ENCODE measurements at regions not wholly inside any gene's neighbourhood (a gene's known extent, or its start where the extent isn't known, plus 50 kb on each side); places are given as distances from the start of the nearest gene placed in this dataset.
A peak's percentile ranks its signal among the peaks of the same experiment; 100 is the strongest.
"Not testable (repeated sequence)": the region's sequence is repeated elsewhere in the genome, so short reads cannot be mapped to it uniquely, and the experiment has no call there.

DNA sequence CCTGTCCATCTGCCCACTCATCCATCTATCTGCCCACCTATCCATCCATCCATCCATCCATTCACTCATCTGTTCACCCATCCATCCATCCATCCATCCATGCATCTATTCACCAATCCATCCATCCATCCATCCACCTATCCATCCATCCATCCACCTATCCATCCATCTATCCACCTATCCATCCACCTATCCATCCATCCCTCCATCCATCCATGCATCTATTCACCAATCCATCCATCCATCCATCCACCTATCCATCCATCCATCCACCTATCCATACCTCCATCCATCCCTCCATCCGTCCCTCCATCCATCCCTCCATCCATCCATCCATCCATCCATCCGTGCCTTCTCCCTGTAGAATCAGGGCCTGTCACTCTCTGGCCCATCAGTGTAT, 341.9 kb upstream of the CDH5 start:
- not testable (repeated sequence) for DNase-seq (ENCODE audit: low read depth, low spot score)

DNA sequence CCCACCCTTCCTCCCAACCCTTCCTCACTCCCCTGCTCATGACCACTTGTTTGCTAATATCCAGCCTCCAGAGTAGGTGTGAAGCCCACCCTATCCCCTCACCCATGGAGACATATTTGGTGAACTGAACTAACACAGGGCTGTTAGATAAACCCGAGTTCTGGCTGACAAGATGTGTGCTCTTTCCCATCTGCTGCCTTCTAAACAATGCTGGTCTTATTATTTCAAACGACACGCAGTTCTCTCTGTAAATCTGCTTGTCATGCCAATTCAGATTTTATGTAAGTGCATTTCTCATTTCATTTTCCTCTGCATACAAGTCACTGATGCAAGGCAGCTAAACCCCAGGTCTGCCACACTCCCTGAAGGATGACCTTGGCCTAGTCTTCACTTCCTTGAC, 343.0 kb upstream of the CDH5 start:
- DNase-seq (ENCODE audit: low read depth, low spot score), result no peak

DNA sequence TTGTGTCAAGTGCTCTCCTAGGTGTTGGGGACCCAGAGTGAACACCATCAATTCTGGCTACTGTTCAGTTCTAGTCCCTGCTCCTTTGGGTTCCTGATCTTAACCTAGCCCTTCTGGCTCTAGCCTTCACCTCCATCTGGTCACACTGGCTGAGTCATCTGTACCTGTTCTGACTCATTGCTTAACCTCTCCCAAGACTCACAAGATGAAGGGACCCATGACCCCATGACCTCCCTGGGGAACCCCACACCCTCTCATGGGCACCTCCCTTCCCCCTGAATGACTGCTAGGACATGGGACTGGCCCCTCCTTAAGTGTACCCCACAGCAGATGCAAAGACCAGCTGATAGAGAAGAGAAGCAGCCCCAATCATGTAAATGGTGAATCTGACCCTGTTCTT, 345.8 kb upstream of the CDH5 start:
- DNase-seq (ENCODE audit: low read depth, low spot score), result no peak

DNA sequence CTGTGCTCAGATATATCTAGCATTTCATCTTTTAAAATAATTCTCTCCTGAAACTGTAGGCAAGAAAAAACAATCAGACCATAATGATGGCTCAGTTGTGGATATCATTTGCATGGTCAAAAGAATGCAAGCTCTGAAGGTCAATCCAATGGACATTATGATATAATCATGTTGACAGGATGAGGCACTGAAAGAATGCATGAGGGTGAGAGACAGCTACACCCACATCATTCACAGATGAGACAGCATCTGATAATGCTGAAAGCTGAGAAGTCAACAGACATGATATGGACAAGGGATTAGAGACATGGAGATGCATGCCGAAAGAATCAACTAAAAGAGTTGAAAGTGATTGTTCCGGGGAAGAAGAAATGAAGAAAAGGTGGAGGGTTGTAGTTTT, 346.4 kb upstream of the CDH5 start:
- no peak for DNase-seq (ENCODE audit: low read depth, low spot score)

DNA sequence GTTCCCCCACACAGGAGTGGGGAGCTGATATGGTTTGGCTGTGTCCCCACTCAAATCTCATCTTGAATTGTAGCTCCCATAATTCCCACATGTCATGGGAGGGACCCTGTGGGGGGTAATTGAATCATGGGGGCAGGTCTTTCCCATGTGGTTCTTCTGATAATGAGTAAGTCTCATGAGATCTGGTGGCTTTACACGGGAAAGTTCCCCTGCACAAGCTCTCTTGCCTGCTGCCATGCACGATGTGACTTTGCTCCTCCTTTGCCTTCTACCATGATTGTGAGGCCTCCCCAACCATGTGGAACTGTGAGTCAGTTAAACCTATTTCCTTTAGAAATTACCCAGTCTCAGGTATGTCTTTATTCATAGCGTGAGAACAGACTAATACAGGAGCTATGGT, 347.0 kb upstream of the CDH5 start:
- not testable (repeated sequence) for DNase-seq (ENCODE audit: low read depth, low spot score)

DNA sequence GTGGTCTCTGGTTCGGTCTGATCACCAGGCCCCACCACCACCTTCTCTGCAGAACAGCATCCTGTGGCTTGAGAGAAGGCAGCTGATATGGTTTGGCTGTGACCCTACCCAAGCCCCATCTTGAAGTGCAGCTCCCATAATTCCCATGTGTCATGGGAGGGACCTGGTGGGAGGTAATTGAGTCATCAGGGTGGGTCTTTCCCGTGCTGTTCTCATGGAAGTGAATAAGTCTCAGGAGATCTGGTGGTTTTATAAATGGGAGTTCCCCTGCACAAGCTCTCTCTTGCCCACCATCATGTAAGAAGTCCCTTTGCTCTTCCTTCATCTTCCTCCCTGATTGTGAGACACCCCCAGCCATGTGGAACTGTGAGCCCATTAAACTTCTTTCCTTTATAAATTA, 352.3 kb upstream of the CDH5 start:
- DNase-seq (ENCODE audit: low read depth, low spot score), result no peak

DNA sequence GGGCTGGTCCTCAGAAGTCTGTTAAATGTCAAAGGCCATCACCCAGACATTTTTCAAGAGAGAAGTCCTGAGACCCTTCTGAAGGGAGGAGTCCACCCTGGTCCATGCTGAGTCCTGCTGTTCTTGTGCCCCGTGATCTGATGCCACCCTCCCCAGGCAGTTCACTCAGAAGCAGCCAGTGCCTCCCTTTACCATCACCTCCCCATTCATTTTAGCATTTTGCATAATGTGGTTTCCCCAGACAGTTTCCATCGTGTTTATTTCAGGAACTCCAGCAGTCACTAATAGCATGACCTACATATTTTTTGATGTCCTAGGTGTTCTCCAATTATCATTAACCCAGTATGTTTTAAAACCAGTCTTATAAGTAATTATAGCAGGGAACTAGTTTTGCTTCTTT, 353.0 kb upstream of the CDH5 start:
- DNase-seq (ENCODE audit: low read depth, low spot score), result no peak

DNA sequence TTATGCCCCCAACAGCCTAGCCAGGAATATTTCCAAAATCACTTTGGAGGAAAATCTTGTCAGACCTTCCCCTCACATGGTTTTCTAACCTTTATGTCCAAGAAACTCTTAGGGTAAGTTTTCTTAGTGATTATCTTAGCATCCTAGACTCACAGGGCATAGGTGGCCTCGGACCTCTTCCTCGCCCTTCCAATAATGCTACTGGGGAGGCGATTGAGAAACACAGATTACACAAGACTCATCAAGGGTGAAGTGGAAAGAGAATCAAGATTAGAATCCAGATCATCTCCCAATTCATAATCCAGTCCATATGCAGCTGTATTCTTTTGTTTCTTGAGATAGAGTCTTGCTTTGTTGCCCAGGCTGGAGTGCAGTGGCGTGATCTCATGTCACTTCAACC, 358.4 kb upstream of the CDH5 start:
- no peak for DNase-seq (ENCODE audit: low read depth, low spot score)

DNA sequence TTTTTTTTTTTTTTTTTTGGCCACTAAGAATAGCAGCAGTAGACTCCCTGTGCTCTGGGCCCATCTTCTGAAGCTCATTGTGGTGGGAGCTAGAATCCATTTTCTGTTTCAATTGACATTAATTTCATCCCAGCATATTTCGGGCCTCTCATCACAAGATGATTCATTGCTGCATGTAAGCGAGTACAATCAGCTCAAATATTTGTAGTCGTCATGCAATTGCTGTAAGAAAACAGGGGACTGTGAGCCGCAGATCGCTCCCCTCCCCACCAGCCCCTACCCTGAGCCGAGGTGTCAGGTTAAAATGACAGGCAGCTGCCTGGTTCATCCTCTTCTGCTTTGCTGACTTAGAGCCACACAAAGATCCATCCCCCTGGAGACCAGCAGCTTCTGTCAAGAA, 358.8 kb upstream of the CDH5 start:
- DNase-seq (ENCODE audit: low read depth, low spot score), result no peak

DNA sequence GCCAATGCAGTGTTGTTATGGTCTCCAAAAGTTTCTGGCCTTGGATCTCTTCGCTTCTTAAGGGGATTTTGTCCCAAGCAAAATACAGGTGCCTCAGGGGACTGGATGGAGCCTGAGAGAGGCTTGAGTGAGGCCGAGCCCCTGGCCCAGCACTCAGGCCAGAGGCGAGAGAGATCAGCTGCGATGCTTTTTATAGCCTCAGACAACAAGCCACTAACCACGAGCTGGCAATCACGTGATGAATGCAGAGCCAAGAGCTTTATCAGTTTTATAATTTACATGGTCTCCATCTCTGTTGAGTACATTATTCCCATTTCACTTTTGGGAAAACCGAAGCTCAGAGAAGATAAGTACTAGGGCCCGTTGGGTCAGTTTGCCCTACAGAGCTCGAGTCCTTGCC, 360.0 kb upstream of the CDH5 start:
- DNase-seq (ENCODE audit: low read depth, low spot score), result no peak

DNA sequence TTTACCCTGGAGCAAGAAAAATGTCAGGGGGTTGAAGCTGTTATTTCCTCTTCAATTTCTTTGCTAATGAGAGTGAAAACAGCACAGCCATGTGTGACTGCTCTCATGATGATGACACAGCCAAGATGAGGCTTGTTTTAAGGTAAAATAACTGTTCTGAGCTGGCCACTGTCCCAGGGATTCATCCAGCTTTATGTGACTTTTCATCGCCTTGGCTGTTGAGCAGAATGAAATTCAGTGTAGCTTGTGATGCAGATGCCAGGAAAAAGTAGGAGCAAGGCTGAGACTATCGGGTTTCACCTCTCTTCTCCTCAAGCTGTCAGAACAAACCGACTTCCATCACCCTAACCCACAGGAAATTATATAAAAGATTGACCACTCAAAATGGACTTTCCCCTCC, 361.8 kb upstream of the CDH5 start:
- DNase-seq (ENCODE audit: low read depth, low spot score), result no peak

DNA sequence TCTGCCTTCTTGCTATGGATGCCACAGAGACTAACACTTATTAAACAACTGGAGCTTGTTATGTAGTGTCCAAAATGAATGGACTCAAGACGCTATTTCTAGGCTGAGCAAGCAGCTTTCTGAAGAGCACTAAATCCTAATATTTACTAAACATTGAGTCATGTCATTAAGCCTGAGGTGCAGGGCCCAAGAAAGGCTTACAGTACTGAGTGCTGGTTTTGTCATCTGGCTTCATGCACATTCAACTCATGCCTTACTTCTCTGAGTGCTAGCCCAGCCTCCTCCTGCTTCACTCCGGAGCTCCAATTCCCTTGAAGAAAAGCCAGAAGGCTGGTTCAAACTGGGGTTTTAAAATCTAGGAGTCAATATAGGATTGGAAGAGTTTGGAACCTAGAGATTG, 363.3 kb upstream of the CDH5 start:
- no peak for DNase-seq (ENCODE audit: low read depth, low spot score)

DNA sequence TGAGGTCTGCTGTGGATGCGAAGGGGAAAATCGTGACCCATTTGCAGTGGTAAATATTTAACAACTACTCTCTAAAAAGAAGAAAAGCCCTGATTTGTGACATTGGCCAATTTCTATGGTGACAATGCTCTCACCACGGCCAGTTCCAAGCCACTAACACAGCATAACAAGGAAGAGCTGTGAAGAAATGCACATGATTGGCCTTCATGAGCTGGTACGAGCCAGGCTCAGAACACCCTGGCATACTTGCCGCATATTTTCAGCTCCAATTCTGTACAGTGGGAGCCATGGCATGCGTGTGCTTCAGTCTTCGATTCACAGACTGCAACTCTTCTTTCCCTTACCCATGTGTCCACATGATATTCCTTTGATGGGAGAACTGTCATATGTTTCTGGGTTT, 363.9 kb upstream of the CDH5 start:
- no peak for DNase-seq (ENCODE audit: low read depth, low spot score)

DNA sequence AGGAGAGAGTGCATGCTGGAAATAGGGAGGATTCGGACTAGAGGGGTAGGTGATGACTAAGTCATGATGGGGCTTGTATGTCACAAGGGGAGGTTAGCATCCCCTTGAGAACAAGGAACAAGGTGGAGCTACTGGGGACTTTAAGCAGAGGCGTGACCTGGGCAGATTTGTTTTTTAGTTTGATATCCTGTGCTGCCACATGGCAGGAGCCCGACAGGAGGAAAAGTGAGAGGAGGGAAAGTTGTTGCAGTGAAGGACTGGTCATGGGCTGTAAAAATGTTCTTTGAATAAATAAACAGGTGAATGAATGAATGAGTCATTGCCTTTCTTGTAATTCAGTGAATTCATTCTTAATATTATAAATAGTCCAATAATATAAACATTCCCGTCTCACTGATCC, 365.1 kb upstream of the CDH5 start:
- DNase-seq (ENCODE audit: low read depth, low spot score), result no peak

DNA sequence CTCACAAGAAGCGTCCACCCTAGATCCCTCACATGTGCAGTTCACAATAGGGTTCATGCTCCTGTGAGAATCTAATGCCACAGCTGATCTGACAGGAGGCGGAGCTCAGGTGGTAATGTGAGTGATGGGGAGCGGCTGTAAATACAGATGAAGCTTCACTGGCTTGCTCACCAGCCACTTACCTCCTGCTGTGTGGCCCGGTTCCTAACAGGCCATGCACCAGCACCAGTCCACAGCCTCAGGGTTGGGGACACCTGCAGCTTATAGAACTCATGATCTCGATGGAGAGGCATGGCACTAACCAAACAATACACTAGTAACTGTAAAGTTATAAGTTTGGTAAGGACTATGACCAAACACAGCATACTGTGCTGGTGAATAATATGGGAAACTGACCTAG, 368.0 kb upstream of the CDH5 start:
- no peak for DNase-seq (ENCODE audit: low read depth, low spot score)

DNA sequence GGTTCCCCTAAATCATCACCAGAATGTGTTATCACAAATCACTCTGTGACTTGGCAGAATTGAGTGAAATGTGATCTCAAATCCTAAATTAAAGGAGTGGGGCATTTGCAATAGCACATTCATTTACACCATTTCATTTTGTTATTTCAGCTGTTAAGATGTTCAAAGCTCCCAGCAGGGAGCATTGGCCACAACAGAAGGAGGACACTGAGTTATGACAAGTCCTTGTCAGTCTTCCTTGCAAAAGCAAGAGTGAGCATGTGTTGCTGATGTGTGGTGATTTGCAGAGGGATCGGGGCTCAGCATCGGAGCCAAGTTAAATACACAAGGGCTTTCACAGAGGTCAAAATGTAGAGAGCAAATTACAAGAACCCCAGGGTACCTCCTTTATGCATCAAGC, 372.2 kb upstream of the CDH5 start:
- no peak for DNase-seq (ENCODE audit: low read depth, low spot score)

DNA sequence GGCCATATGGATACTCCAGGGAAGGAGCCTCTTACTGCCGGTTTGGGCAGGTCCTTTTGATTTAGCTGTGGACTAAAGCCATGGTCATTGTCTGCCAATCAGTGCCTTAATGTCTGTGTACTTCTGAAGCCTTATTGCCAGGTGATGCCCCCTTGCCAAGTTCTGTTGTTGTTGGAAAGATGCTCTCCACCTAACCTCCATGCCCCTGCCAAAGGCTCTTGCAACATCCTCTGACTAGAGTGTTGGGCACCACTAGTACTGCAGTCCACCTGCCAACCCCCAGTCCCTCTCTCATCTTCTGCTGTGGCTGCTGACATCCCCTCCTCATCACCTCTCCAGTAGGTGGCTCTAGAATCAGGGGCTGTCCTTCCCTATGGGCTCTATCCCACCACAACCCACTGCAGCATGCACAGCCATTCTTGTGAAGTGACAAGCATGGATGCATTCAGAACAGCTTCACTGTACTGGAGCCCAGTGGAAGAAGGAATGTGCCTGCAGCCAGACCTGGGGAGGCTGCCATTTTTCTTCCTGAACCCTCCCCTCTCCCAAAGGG, 375.3 kb upstream of the CDH5 start:
- peak; percentile 18 for DNase-seq (ENCODE audit: low read depth, low spot score)

DNA sequence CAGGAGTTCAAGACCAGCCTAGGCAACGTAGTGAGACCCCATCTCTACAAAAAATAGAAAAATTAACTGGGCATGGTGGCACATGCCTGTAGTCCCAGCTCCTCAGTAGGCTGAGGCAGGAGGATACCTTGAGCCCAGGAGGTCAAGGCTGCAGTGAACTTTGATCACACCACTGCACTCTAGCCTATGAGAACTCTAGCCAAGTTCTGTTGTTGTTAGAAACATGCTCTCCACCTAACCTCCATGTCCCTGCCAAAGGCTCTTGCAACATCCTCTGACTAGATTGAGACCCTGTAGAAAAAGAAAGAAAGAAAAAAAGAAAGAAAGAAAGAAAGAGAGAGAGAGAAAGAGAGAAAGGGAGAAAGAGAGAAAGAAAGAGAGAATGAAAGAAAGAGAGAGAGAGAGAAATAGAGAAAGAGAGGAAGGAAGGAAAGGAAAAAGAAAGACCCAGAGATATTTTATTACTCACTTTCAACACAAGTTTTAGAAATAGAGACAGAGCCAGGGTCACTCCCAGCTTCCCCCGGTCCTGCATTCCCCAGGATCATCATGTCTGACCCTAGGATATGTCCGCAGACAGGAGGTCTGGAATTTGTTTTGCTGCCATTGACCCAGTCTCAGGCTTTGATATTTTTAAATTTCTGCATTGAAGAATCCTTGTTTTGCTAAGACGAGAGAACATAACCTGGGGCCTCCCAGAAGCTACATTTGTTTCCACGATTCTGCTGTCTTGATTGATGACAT, 376.5 kb upstream of the CDH5 start:
- no peak for DNase-seq (ENCODE audit: low read depth, low spot score)

DNA sequence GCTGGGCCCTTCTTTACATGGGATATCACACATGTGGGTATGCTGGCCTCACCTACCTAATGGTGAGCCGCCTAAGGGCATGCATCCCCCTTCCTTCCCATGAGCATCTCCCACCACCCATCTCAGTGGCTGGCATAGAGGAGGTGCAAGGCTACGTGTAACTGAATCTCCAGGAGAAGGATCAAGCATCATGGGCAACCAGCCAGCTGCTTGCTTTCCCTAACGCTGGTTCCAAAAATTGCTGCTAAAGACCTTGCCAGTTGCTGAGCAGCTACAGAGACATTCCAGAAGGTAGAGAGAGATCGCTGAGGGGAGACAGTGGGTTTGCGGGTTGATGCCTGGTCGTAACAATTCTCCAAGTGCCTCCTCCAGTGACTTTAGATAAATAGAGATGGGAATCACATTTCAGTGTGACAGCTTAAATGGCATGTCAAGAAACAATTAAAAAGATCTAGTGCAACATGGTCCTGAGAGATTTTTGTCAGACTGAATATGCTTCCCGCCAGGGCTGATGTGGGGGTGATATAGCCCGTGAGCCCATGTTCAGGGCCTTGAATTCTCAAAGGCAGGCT, 378.4 kb upstream of the CDH5 start:
- DNase-seq (ENCODE audit: low read depth, low spot score), result no peak

DNA sequence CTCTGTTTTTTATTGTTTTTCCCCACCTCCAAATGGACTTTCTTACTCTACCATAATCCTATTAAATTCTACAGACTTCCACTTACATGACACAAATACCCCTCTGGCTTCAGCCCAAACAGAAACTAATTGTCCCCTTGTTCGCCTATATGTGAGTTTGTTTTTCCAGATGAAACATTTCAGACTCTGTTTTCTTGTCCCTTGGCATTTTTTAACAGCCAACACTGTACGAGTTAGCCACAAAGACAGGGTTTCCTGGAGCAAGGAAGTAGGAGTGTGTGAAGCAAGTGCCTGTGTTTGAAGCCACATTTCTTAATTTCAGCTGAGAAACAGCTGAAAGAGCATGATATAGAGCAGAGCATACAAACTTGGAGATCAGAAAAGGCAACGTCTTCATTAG, 382.2 kb upstream of the CDH5 start:
- DNase-seq (ENCODE audit: low read depth, low spot score), result no peak

DNA sequence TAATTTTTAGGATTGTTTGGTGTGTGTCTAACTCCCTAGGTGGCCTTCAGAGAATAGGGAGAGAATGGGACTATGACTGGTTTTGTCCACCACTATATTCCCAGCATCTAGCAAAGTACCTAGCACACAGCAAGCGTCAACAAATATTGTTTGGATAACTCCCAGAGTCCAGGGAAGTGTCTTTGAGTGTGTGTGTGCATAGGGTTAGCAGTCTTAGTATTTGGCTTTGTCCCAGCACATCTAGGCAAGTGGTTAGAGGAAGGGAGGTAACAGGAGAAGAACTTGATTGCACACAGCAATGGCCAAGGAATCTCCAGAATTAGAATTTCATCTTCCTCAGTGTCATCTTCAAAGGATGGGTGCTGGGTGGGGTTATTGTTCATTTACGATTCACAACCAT, 385.4 kb upstream of the CDH5 start:
- no peak for DNase-seq (ENCODE audit: low read depth, low spot score)

DNA sequence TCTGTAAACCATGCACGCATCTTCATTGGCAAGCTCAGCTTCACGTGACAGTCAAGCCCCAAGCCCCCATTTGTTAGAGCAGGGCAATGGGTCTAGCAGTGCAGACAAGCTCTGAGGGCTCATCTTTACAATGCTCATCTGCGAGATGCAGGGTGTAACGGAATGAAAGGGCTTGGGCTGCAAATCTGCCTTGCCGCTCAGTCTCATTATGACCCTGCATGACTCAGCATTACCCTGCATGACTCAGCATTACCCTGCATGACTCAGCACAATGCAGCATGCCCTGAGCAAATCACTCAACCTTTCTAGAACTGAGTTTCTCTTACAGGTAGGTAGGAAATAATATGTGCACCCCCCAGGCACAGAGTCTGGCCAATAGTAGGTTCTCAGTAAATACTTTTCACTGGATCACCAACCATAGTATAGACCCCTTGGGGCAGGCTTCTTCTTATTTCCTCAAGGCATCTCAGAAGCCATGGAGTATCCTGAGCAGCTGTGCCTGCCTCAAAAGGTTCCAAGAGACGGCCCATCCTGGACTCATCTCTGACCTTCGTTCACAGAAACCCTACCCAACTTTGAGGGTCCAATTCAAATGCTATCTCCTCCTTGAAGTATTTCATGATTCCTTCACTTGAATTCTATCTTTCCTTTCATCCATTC, 391.3 kb upstream of the CDH5 start:
- no peak for DNase-seq (ENCODE audit: low read depth, low spot score)

DNA sequence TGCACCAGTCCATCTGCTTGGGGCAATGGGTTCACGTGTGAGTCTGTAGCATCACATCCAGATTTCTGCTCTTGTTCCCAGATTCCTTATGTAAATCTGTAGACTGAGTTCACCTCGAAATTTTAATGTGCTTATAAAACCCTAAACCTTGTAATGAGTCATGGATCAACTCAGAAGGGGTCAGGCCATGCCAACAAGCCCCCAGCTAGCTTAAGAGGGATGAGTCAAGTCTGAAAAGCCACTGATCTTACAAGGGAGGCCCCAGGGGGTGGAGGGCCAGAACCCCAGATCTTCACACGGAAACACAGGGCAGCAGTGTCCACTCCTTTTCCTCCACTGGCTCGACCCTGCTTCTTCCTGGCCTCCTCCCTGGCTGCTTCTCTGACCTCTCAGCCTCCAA, 399.1 kb upstream of the CDH5 start:
- no peak for DNase-seq (ENCODE audit: low read depth, low spot score)

Data from ELF-1 (cell line).